NCI-H1105 (cell line): ENCODE measurements at regions not wholly inside any gene's neighbourhood (a gene's known extent, or its start where the extent isn't known, plus 50 kb on each side); places are given as distances from the start of the nearest gene placed in this dataset.
"Not testable (repeated sequence)": the region's sequence is repeated elsewhere in the genome, so short reads cannot be mapped to it uniquely, and the experiment has no call there.

Source experiments
- DNase-seq: peaks from one replicate; lab custom pipeline; 2025; lab: John Stamatoyannopoulos, UW

GRCh38 chr3:157920822-157921700 lies 185.2 kb downstream of the SHOX2 start:
- DNase-seq, result peak; percentile 99

- no peak for DNase-seq
Observed at GRCh38 chr3:157919319-157919887, 186.8 kb downstream of the SHOX2 start.

- DNase-seq, result no peak
Observed at GRCh38 chr3:157918402-157918801, 187.8 kb downstream of the SHOX2 start.

GRCh38 chr3:157916672-157917071 lies 189.5 kb downstream of the SHOX2 start:
- DNase-seq, result no peak

- no peak for DNase-seq
Observed at GRCh38 chr3:157914882-157915281, 191.3 kb downstream of the SHOX2 start.

- DNase-seq, result no peak
Observed at GRCh38 chr3:157913741-157914150, 192.5 kb downstream of the SHOX2 start.

- no peak for DNase-seq
Observed at GRCh38 chr3:157912514-157913451, 193.4 kb downstream of the SHOX2 start.

- no peak for DNase-seq
Observed at GRCh38 chr3:157906627-157907026, 199.6 kb downstream of the SHOX2 start.

GRCh38 chr3:157905885-157906284 lies 200.3 kb downstream of the SHOX2 start:
- DNase-seq, result no peak

GRCh38 chr3:157902680-157903079 lies 203.5 kb downstream of the SHOX2 start:
- not testable (repeated sequence) for DNase-seq

GRCh38 chr3:157888040-157888439 lies 218.2 kb downstream of the SHOX2 start:
- DNase-seq, result no peak

- DNase-seq, result no peak
Observed at GRCh38 chr3:157876556-157876955, 229.7 kb downstream of the SHOX2 start.

- DNase-seq, result no peak
Observed at GRCh38 chr3:157872902-157873301, 233.3 kb downstream of the SHOX2 start.

GRCh38 chr3:157871838-157872460 lies 234.3 kb downstream of the SHOX2 start:
- DNase-seq, result no peak

GRCh38 chr3:157871248-157871647 lies 235.0 kb downstream of the SHOX2 start:
- no peak for DNase-seq

- DNase-seq, result no peak
Observed at GRCh38 chr3:157868946-157869345, 237.3 kb downstream of the SHOX2 start.

GRCh38 chr3:157868196-157868595 lies 238.0 kb downstream of the SHOX2 start:
- DNase-seq, result no peak

GRCh38 chr3:157865352-157866000 lies 240.7 kb downstream of the SHOX2 start:
- no peak for DNase-seq

GRCh38 chr3:157861076-157861765 lies 245.0 kb downstream of the SHOX2 start:
- no peak for DNase-seq

GRCh38 chr3:157859541-157859940 lies 246.7 kb downstream of the SHOX2 start:
- no peak for DNase-seq

- no peak for DNase-seq
Observed at GRCh38 chr3:157858821-157859220, 247.4 kb downstream of the SHOX2 start.
